NT2/D1 (cell line): ENCODE measurements at regions not wholly inside any gene's neighbourhood (a gene's known extent, or its start where the extent isn't known, plus 50 kb on each side); places are given as distances from the start of the nearest gene placed in this dataset.

Experiments used
- SUZ12 ChIP-seq: IDR thresholded peaks from 2 replicates; pipeline ENCODE4 v1.6.1; 2011; ENCODE audit not compliant: insufficient read length, insufficient read depth; ENCODE audit errors: extremely low read depth
- YY1 ChIP-seq: IDR thresholded peaks from 2 replicates; pipeline ENCODE4 v1.6.1; 2011; ENCODE audit not compliant: insufficient read length, insufficient read depth
- ZNF274 ChIP-seq: IDR thresholded peaks from 2 replicates; pipeline ENCODE4 v1.6.1; 2011; ENCODE audit warnings: mild to moderate bottlenecking, low read depth, low read length

DNA sequence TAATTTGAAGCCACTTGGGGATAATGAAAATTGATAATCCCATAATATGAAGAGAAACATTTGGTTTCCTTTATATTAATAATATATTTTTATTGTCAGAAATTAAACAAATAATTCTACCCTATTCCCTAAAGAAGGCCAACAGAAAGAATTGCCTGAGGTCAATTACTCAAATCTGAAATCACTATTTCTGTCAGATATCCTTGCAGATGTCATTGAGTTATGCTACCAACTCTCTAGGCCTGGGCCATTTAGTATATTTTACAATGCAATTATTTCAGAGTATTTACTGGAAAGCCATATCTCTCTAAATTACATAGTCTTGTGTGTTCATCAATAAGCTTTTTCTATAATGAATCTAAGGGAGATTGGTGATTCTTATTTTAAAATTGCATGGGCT, 498.1 kb downstream of the KIF20B start:
- TF ChIP-seq ZNF274, result no peak
- TF ChIP-seq YY1, result no peak
- no peak for TF ChIP-seq SUZ12
